GM12875 (cell line): ENCODE measurements at regions not wholly inside any gene's neighbourhood (a gene's known extent, or its start where the extent isn't known, plus 50 kb on each side); places are given as distances from the start of the nearest gene placed in this dataset.

Experiments
- H3K4me3 ChIP-seq: one replicate; pipeline ENCODE4 v1.5.1; 2011; ENCODE audit warnings: low read depth, low read length, control low read depth
- CTCF ChIP-seq: IDR thresholded peaks from 2 replicates; pipeline ENCODE4 v1.5.1; 2011; ENCODE audit warnings: low read depth, mild to moderate bottlenecking, control low read depth, inconsistent platforms, low read length, moderate library complexity, borderline replicate concordance; ENCODE audit not compliant: insufficient read depth

- H3K4me3 ChIP-seq = no peak overlapping the region
- no peak for TF ChIP-seq CTCF
These were observed 552.4 kb upstream of the ZNF608 start for GRCh38 chr5:125298746-125299379.

- no peak overlapping the region for H3K4me3 ChIP-seq
- TF ChIP-seq CTCF = no peak
These were observed 555.3 kb upstream of the ZNF608 start for GRCh38 chr5:125301711-125302110.

- no peak overlapping the region for H3K4me3 ChIP-seq
- no peak for TF ChIP-seq CTCF
These were observed 556.1 kb upstream of the ZNF608 start for GRCh38 chr5:125302577-125302976.

GRCh38 chr5:125306741-125307140, 560.3 kb upstream of the ZNF608 start:
- H3K4me3 ChIP-seq = no peak overlapping the region
- TF ChIP-seq CTCF = no peak

GRCh38 chr5:125310749-125311148, 564.3 kb upstream of the ZNF608 start:
- H3K4me3 ChIP-seq = no peak overlapping the region
- TF ChIP-seq CTCF = no peak

GRCh38 chr5:125311743-125312142, 565.3 kb upstream of the ZNF608 start:
- H3K4me3 ChIP-seq = no peak overlapping the region
- no peak for TF ChIP-seq CTCF

GRCh38 chr5:125313555-125313954, 567.1 kb upstream of the ZNF608 start:
- no peak overlapping the region for H3K4me3 ChIP-seq
- TF ChIP-seq CTCF = no peak
